GM12878 (cell line): ENCODE measurements at regions not wholly inside any gene's neighbourhood (a gene's known extent, or its start where the extent isn't known, plus 50 kb on each side); places are given as distances from the start of the nearest gene placed in this dataset.

ENCODE experiments used
- ATAC-seq: fragments of 200-7000 bp; cut with Tn5 transposase; 3 replicates; pipeline ENCODE4 v1.9.1; 2020; ENCODE audit warnings: mild to moderate bottlenecking, moderate library complexity
- BruUV-seq: library from RNA; stranded (reverse); fragments of 400-500 nt; replicated peaks from 2 replicates; lab custom pipeline; 2021; lab: Mats Ljungman, UMichigan
- CTCF ChIA-PET: fragments of 300-600 bp; sonication (Branson Sonifier 250); formaldehyde crosslinking; extraction: SDS; loops from one replicate; lab custom pipeline; 2021; ENCODE audit warnings: inconsistent platforms; lab: Yijun Ruan, JAX
- POLR2A ChIA-PET: fragments of 350-600 bp; formaldehyde crosslinking; extraction: SDS; loops from one replicate; lab custom pipeline; 2021; ENCODE audit warnings: inconsistent platforms; lab: Charles Lee
- RAD21 ChIA-PET: fragments of 300-600 bp; sonication (Branson Sonifier 250); formaldehyde crosslinking; loops from one replicate; lab custom pipeline; 2023; ENCODE audit warnings: antibody characterized with exemption; ENCODE audit not compliant: unreplicated experiment; lab: Charles Lee
- SMC1A ChIA-PET: fragments of 300-600 bp; sonication (Branson Sonifier 250); formaldehyde crosslinking; loops from one replicate; lab custom pipeline; 2023; ENCODE audit not compliant: unreplicated experiment, uncharacterized antibody; lab: Charles Lee
- DNase-seq: peaks from one replicate; pipeline ENCODE4 v3.0.0-alpha.2; 2011; ENCODE audit warnings: low read depth, low spot score
- FAIRE-seq: peaks from 3 replicates; lab custom pipeline; 2011; peaks lifted over from hg19 to GRCh38; lab: Jason Lieb, UNC
- H2AFZ ChIP-seq: 2 replicates; pipeline ENCODE4 v1.6.0; 2011; ENCODE audit warnings: low read depth, low read length, control low read depth; ENCODE audit not compliant: control insufficient read depth
- H3K27ac ChIP-seq: 2 replicates; pipeline ENCODE4 v1.5.1; 2011; ENCODE audit warnings: control low read depth; ENCODE audit not compliant: control insufficient read depth, insufficient read depth
- H3K27me3 ChIP-seq, 2 experiments: replicated peaks in 1 of 2; 2 replicates each; pipeline versions ENCODE4 v1.6.0 to v1.6.1; 2011; ENCODE audit warnings: low read length in 1 of 2; ENCODE audit not compliant: control insufficient read depth in 2 of 2, insufficient read depth in 2 of 2
- H3K36me3 ChIP-seq, 2 experiments: 2 replicates each; pipeline ENCODE4 v1.5.1; 2011; ENCODE audit warnings: low read length in 1 of 2; ENCODE audit not compliant: control insufficient read depth in 2 of 2, insufficient read depth in 2 of 2
- H3K4me1 ChIP-seq: 2 replicates; pipeline ENCODE4 v1.6.1; 2011; ENCODE audit warnings: mild to moderate bottlenecking, low read length, moderate library complexity, mixed read lengths; ENCODE audit not compliant: control insufficient read depth, insufficient read depth
- H3K4me2 ChIP-seq: 2 replicates; pipeline ENCODE4 v1.6.0; 2011; ENCODE audit warnings: control low read depth; ENCODE audit not compliant: control insufficient read depth, insufficient read depth
- H3K4me3 ChIP-seq: fragments of 200-600 bp; sonication (generic); 2 replicates; pipeline ENCODE4 v1.5.1; 2016
- H3K79me2 ChIP-seq: 2 replicates; pipeline ENCODE4 v1.6.0; 2011; ENCODE audit warnings: low read length; ENCODE audit not compliant: control insufficient read depth, insufficient read depth
- H3K9ac ChIP-seq: 2 replicates; pipeline ENCODE4 v1.8.0; 2011; ENCODE audit warnings: low read length, control low read depth, mixed read lengths; ENCODE audit not compliant: control insufficient read depth, insufficient read depth
- H3K9me3 ChIP-seq: replicated peaks from 3 replicates; pipeline ENCODE4 v1.5.1; 2011; ENCODE audit warnings: mild to moderate bottlenecking, low read length; ENCODE audit not compliant: control insufficient read depth, insufficient read depth
- H4K20me1 ChIP-seq: 2 replicates; pipeline ENCODE4 v1.6.0; 2011; ENCODE audit not compliant: control insufficient read depth, insufficient read depth
- CREB1 ChIP-seq: IDR thresholded peaks from 2 replicates; pipeline ENCODE4 v1.6.1; 2012; ENCODE audit warnings: low read depth, mild to moderate bottlenecking, inconsistent platforms
- CUX1 ChIP-seq: IDR thresholded peaks from 2 replicates; pipeline ENCODE4 v1.6.1; 2012; ENCODE audit warnings: improper control_type of control experiment, low read depth, low read length; ENCODE audit not compliant: insufficient replicate concordance
- IKZF1 ChIP-seq: fragments of 450-650 bp; conservative IDR thresholded peaks from 2 replicates; pipeline ENCODE4 v1.6.1; 2017; ENCODE audit warnings: antibody characterized with exemption, mild to moderate bottlenecking
- IKZF2 ChIP-seq, 2 experiments: fragments of 450-650 bp; IDR thresholded peaks; 2 replicates each; pipeline ENCODE4 v1.6.1; 2017; ENCODE audit warnings: mild to moderate bottlenecking in 2 of 2, moderate library complexity in 2 of 2
- MYB ChIP-seq: fragments of 150-350 bp; IDR thresholded peaks from 2 replicates; pipeline ENCODE4 v1.6.1; 2014; ENCODE audit warnings: mild to moderate bottlenecking, low read depth, low read length, borderline replicate concordance
- NFYA ChIP-seq: IDR thresholded peaks from 2 replicates; pipeline ENCODE4 v1.6.1; 2011; ENCODE audit warnings: low read depth, mild to moderate bottlenecking, low read length, improper control_type of control experiment, borderline replicate concordance
- NR2C1 ChIP-seq: fragments of 450-650 bp; IDR thresholded peaks from 2 replicates; pipeline ENCODE4 v1.6.1; 2017; ENCODE audit warnings: antibody characterized with exemption, mild to moderate bottlenecking, moderate library complexity
- NR2F1 ChIP-seq: fragments of 450-650 bp; conservative IDR thresholded peaks from 2 replicates; pipeline ENCODE4 v1.6.1; 2017; ENCODE audit warnings: mild to moderate bottlenecking
- ZNF207 ChIP-seq: fragments of 450-650 bp; IDR thresholded peaks from 2 replicates; pipeline ENCODE4 v1.6.1; 2014; ENCODE audit warnings: antibody characterized with exemption, mild to moderate bottlenecking, borderline replicate concordance
- ZNF274 ChIP-seq: IDR thresholded peaks from one replicate; pipeline ENCODE4 v1.8.0; 2011; ENCODE audit not compliant: insufficient read length, insufficient read depth
- WGBS: methylation state at CpG from one replicate; pipeline ENCODE4 v1.1.6; 2016; ENCODE audit warnings: low lambda C conversion rate; ENCODE audit not compliant: insufficient replicate concordance, insufficient coverage; ENCODE audit errors: missing lambda C conversion rate; 5-methylcytosine and 5-hydroxymethylcytosine counted together
- in situ Hi-C: fragments of 300-500 bp; cut with MboI; formaldehyde crosslinking; loops from 9 replicates; pipeline ENCODE4 v1.14.3; 2018; ENCODE audit warnings: mixed read lengths
- intact Hi-C: fragments of 100-400 bp; cut with micrococcal nuclease; formaldehyde crosslinking; loops from one replicate; pipeline ENCODE4 v1.14.2; 2022; ENCODE audit not compliant: unreplicated experiment

DNA sequence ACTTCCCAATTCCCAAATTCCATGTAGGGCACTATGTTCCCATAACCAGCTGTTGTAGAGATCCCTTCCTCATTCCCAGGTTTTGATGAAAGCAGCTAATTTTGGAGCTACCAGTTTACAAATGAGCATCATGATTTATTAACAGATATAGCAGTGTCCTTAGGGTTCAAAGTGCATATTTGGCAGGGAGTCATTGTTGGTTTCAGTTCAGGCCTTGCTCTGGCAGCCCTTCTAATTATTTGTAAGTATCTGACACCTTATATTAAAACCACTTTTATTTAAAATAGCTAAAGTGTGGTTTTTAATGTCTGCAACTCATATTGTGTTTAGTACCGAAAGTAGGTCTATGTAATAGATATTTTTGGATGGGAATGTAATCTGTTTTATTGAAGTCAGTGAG lies 518.5 kb downstream of the TLL1 start:
- 0% methylated on average over 1 of the region's 1 CpG for WGBS

More for the DNA sequence above, 518.5 kb downstream of the TLL1 start:
- no TSS peak for BruUV-seq
- SMC1A ChIA-PET = interaction anchor here (0.6 kb wide), 1 partner anchor 358 kb away, joined by 3 read pairs; no protein-coding TSS in a partner anchor
- no peaks in the 10 kb centered on the region for H4K20me1 ChIP-seq
- POLR2A ChIA-PET = no interaction called here
- peak; percentile 51 for ATAC-seq
- no peaks in the 10 kb centered on the region for H3K36me3 ChIP-seq
- RAD21 ChIA-PET = interaction anchor here (0.6 to 1.5 kb wide), 2 partner anchors 203 to 310 kb away, joined by 3 to 4 read pairs; no protein-coding TSS in a partner anchor
- intact Hi-C loops (no loop called here), in situ Hi-C loops (no loop called here)
- CTCF ChIA-PET = no interaction called here
- no peak overlapping the region for H2AFZ ChIP-seq
- no peak for DNase-seq
- no peak for FAIRE-seq
- H3K4me1 ChIP-seq = no peaks in the 10 kb centered on the region
- no peak overlapping the region for H3K27ac ChIP-seq
- no peak overlapping the region for H3K4me3 ChIP-seq
- TF ChIP-seq CREB1 (no peak), IKZF1 (0 out of 2 replicates have a peak, but pooled peaks have one; percentile 40), IKZF2 (IDR thresholded peaks at IDR 0.05) (peak in 1 of 2 experiments; percentile 35; a peak in 2 of 4 replicates), NR2F1 (0 out of 2 replicates have a peak, but pooled peaks have one; percentile 19), MYB (no peak), ZNF274 (no peak), ZNF207 (no peak), NR2C1 (peak; percentile 52; the same call in 1 of the 2 replicates), NFYA (no peak), CUX1 (no peak)
- H3K79me2 ChIP-seq = no peaks in the 10 kb centered on the region
- no peak overlapping the region for H3K4me2 ChIP-seq
- no peaks in the 10 kb centered on the region for H3K27me3 ChIP-seq
- no peak overlapping the region for H3K9ac ChIP-seq
- no peaks in the 10 kb centered on the region for H3K9me3 ChIP-seq
